IPS DF 6.9 (cell line): ENCODE measurements at regions not wholly inside any gene's neighbourhood (a gene's known extent, or its start where the extent isn't known, plus 50 kb on each side); places are given as distances from the start of the nearest gene placed in this dataset.

Experiments
- DNase-seq: peaks from one replicate; pipeline ENCODE4 v3.0.0-alpha.2; 2013; ENCODE audit warnings: low read depth, low spot score
- H3K27ac ChIP-seq: one replicate; pipeline ENCODE4 v1.5.1; 2013; ENCODE audit warnings: low read length, control low read depth
- H3K27me3 ChIP-seq: 2 replicates; pipeline ENCODE4 v1.6.1; 2013; ENCODE audit warnings: mild to moderate bottlenecking, low read length; ENCODE audit not compliant: control insufficient read depth, insufficient read depth
- H3K36me3 ChIP-seq: 2 replicates; pipeline ENCODE4 v1.6.1; 2013; ENCODE audit warnings: low read length; ENCODE audit not compliant: control insufficient read depth, insufficient read depth
- H3K4me1 ChIP-seq: 2 replicates; pipeline ENCODE4 v1.6.1; 2013; ENCODE audit warnings: low read length; ENCODE audit not compliant: control insufficient read depth, insufficient read depth
- H3K4me3 ChIP-seq: 2 replicates; pipeline ENCODE4 v1.5.1; 2013; ENCODE audit warnings: mild to moderate bottlenecking, low read length
- H3K9me3 ChIP-seq: 2 replicates; pipeline ENCODE4 v1.6.1; 2013; ENCODE audit warnings: low read length, inconsistent platforms; ENCODE audit not compliant: control insufficient read depth, insufficient read depth
- WGBS: extraction: QIAGEN DNeasy Blood & Tissue Kit; methylation state at CpG from one replicate; pipeline ENCODE4 v1.1.7; 2013; ENCODE audit warnings: mixed read lengths, missing lambda C conversion rate; ENCODE audit not compliant: insufficient read length, insufficient coverage; 5-methylcytosine and 5-hydroxymethylcytosine counted together

GRCh38 chr7:42761486-42761885 is 150.4 kb downstream of the C7orf25 start:
- no peaks in the 10 kb centered on the region for H3K9me3 ChIP-seq
- no CpG with 5 or more reads among the region's 1 CpG for WGBS
- H3K4me3 ChIP-seq: no peak overlapping the region
- no peaks in the 10 kb centered on the region for H3K27me3 ChIP-seq
- H3K27ac ChIP-seq: no peak overlapping the region
- no peaks in the 10 kb centered on the region for H3K4me1 ChIP-seq
- no peak for DNase-seq
- no peaks in the 10 kb centered on the region for H3K36me3 ChIP-seq

GRCh38 chr7:42758124-42758523 is 153.7 kb downstream of the C7orf25 start:
- no peak for DNase-seq
- Histone ChIP-seq H3K9me3 (no peaks in the 10 kb centered on the region), H3K27ac (no peak overlapping the region), H3K4me3 (no peak overlapping the region), H3K36me3 (no peaks in the 10 kb centered on the region), H3K27me3 (no peaks in the 10 kb centered on the region), H3K4me1 (no peaks in the 10 kb centered on the region)
- WGBS: no CpG with 5 or more reads among the region's 1 CpG

GRCh38 chr7:42756841-42757240 is 155.0 kb downstream of the C7orf25 start:
- Histone ChIP-seq H3K36me3 (no peaks in the 10 kb centered on the region), H3K27ac (no peak overlapping the region), H3K4me3 (no peak overlapping the region), H3K9me3 (no peaks in the 10 kb centered on the region), H3K27me3 (no peaks in the 10 kb centered on the region), H3K4me1 (no peaks in the 10 kb centered on the region)
- no peak for DNase-seq
- WGBS: no CpG with 5 or more reads among the region's 5 CpGs

DNA sequence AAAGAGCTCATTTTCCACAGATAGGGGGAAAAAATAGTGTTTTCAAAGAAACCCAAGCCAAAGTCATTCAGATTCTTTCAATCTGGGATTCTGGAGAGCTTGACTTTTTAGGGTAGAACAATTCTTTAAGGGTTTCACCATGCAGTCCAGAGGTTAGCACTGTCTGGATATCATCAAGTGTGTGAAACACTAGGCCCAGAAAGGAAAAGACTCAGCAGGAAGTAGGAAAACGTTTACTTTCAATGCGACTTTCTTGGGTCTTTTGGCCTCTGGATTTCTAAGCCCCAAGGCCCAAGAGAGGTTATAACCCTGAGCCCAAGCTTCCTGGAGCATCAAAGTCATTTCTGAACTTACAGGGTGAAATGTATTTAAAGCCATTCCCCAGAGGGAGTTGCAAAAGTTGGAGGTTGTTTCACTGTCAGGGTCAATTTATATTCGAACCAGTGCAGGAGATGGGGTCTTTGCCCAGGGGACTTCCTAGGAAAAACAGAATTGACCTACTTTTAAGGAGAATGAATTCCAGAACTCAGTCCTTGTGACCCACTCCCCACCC is 158.0 kb downstream of the C7orf25 start:
- Histone ChIP-seq H3K36me3 (no peaks in the 10 kb centered on the region), H3K4me3 (no peak overlapping the region), H3K4me1 (no peaks in the 10 kb centered on the region), H3K9me3 (no peaks in the 10 kb centered on the region), H3K27me3 (no peaks in the 10 kb centered on the region), H3K27ac (no peak overlapping the region)
- no CpG with 5 or more reads among the region's 3 CpGs for WGBS
- no peak for DNase-seq

DNA sequence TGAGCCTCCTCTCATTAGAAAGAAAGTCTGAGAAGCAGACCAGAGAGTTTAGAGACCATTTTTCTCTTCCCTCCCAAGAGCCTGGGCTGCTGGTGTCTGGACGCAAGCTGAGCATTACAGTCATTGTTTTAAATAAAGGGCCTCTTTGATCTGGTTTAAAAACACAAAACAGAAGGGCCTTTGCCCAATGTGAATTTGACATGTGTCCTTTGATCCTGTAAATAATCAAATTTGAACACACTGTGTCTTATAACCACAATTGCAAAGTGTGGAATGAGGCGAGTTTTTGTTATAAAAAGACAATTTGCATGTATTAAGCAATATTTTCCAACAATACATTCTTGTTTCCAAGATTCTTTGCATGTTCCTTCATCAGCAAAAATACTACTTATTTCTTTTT is 158.5 kb downstream of the C7orf25 start:
- WGBS: no CpG with 5 or more reads among the region's 2 CpGs
- no peak overlapping the region for H3K27ac ChIP-seq
- H3K4me3 ChIP-seq: no peak overlapping the region
- no peaks in the 10 kb centered on the region for H3K4me1 ChIP-seq
- DNase-seq: no peak
- H3K36me3 ChIP-seq: no peaks in the 10 kb centered on the region
- no peaks in the 10 kb centered on the region for H3K9me3 ChIP-seq
- no peaks in the 10 kb centered on the region for H3K27me3 ChIP-seq

DNA sequence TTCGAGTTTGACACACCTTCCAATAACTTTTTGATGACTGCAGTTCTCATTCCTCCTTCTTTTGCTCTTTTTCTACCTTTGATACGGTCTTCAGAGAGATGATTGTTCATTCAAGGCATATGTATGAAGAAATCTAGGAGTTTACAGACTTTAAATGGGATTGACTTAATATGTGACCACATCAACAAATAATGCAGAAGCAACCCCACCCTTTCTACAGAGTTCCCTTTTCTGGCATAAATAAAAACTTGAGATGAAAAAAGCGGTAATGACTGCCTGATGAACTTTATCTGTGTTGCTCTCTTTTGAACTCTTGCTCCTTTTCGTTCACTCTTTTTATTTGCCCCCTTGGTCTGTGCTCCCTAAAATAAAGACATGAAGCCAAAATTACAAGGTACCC is 161.7 kb downstream of the C7orf25 start:
- Histone ChIP-seq H3K4me1 (no peaks in the 10 kb centered on the region), H3K36me3 (no peaks in the 10 kb centered on the region), H3K27ac (no peak overlapping the region), H3K27me3 (no peaks in the 10 kb centered on the region), H3K9me3 (no peaks in the 10 kb centered on the region), H3K4me3 (no peak overlapping the region)
- no peak for DNase-seq
- WGBS: no CpG with 5 or more reads among the region's 4 CpGs

DNA sequence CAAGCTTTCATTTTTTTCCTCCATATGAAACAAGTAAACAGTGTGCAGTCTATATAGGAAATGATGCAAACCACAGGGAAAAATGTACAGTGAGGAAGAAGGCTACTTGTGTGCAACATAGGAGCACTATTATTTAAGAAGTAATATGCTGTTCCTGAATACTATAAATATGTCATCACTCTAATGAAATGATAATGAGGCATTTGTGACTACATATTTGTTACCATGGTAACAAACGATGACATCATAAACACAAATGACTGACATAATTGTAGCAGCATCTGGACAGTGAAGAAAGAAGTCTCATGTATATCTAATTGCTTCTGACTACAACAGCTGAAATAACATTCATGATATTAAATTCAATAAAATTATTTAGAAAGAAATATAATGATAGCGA is 164.8 kb downstream of the C7orf25 start:
- 80% methylated on average over 1 of the region's 2 CpGs for WGBS
- no peaks in the 10 kb centered on the region for H3K9me3 ChIP-seq
- H3K27me3 ChIP-seq: no peaks in the 10 kb centered on the region
- no peak for DNase-seq
- no peak overlapping the region for H3K4me3 ChIP-seq
- H3K27ac ChIP-seq: no peak overlapping the region
- H3K4me1 ChIP-seq: no peaks in the 10 kb centered on the region
- H3K36me3 ChIP-seq: no peaks in the 10 kb centered on the region

GRCh38 chr7:42746214-42746613 is 165.7 kb downstream of the C7orf25 start:
- Histone ChIP-seq H3K27me3 (no peaks in the 10 kb centered on the region), H3K4me1 (no peaks in the 10 kb centered on the region), H3K27ac (no peak overlapping the region), H3K36me3 (no peaks in the 10 kb centered on the region), H3K9me3 (no peaks in the 10 kb centered on the region), H3K4me3 (no peak overlapping the region)
- WGBS: no CpG with 5 or more reads among the region's 2 CpGs
- no peak for DNase-seq

- Histone ChIP-seq H3K9me3 (no peaks in the 10 kb centered on the region), H3K27ac (no peak overlapping the region), H3K27me3 (no peaks in the 10 kb centered on the region), H3K4me3 (no peak overlapping the region), H3K4me1 (no peaks in the 10 kb centered on the region), H3K36me3 (no peaks in the 10 kb centered on the region)
- no peak for DNase-seq
- WGBS: no CpG with 5 or more reads among the region's 3 CpGs
Observed at GRCh38 chr7:42745357-42746059, 166.4 kb downstream of the C7orf25 start.

DNA sequence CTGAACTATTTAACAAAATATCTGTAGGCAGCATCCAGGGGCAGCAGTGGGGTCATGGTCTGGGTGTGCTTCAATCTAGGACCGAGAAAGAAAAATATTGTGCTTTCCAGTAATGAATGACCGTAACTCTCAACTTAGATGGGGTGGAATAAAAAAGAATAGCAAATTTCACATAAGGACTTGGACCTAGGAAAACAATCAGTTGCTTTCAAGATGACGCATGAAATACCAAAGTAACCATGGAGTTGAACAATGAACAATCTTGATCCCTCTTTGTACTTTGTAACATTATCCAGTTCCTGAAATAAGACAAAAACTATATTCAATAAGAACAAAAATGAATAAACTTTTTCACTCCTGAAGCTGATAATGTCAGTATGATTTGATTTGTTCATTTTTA is 167.1 kb downstream of the C7orf25 start:
- no CpG with 5 or more reads among the region's 3 CpGs for WGBS
- no peak for DNase-seq
- Histone ChIP-seq H3K4me1 (no peaks in the 10 kb centered on the region), H3K27me3 (no peaks in the 10 kb centered on the region), H3K27ac (no peak overlapping the region), H3K9me3 (no peaks in the 10 kb centered on the region), H3K4me3 (no peak overlapping the region), H3K36me3 (no peaks in the 10 kb centered on the region)
